Natural killer cell (primary cell): ENCODE measurements at regions not wholly inside any gene's neighbourhood (a gene's known extent, or its start where the extent isn't known, plus 50 kb on each side); places are given as distances from the start of the nearest gene placed in this dataset.

ENCODE experiments used
- ATAC-seq, 3 donors: fragments of 150-1000 bp in 2 of 3; fragments of 200-7000 bp in 1 of 3; cut with Tn5 transposase; 1 replicate in 1 of 3; 2 replicates in 2 of 3; pipeline ENCODE4 v1.10.0; 2021; ENCODE audit warnings: mild to moderate bottlenecking in 2 of 3, moderate library complexity in 2 of 3
- DNase-seq, 2 donors: peaks; one replicate each; pipeline versions ENCODE4 v3.0.0 to v3.0.0-alpha.2; 2013 to 2021; ENCODE audit warnings: mixed read lengths in 1 of 2
- H3K27ac ChIP-seq: one replicate; pipeline ENCODE4 v1.5.1; 2013; ENCODE audit warnings: mild to moderate bottlenecking, low read length
- H3K27me3 ChIP-seq: one replicate; pipeline ENCODE4 v1.6.1; 2013; ENCODE audit warnings: low read length; ENCODE audit not compliant: control insufficient read depth, insufficient read depth
- H3K36me3 ChIP-seq: one replicate; pipeline ENCODE4 v1.6.1; 2013; ENCODE audit warnings: low read length; ENCODE audit not compliant: control insufficient read depth, insufficient read depth
- H3K4me1 ChIP-seq: one replicate; pipeline ENCODE4 v1.6.1; 2013; ENCODE audit warnings: low read length; ENCODE audit not compliant: control insufficient read depth, insufficient read depth
- H3K4me3 ChIP-seq: one replicate; pipeline ENCODE4 v1.5.1; 2013; ENCODE audit warnings: low read length
- H3K9me3 ChIP-seq: one replicate; pipeline ENCODE4 v1.6.1; 2013; ENCODE audit warnings: low read length; ENCODE audit not compliant: control insufficient read depth, insufficient read depth
- H3K27ac Mint-ChIP-seq, 2 donors: one replicate each; pipeline ENCODE4 v1.8.0; 2022; ENCODE audit warnings: mild to moderate bottlenecking in 2 of 2, mixed read lengths in 2 of 2, moderate library complexity in 1 of 2
- H3K27me3 Mint-ChIP-seq, 2 donors: one replicate each; pipeline ENCODE4 v1.8.0; 2022; ENCODE audit warnings: low read depth in 2 of 2, mixed read lengths in 2 of 2
- H3K36me3 Mint-ChIP-seq: one replicate; pipeline ENCODE4 v1.8.0; 2022; ENCODE audit warnings: mixed read lengths
- H3K4me1 Mint-ChIP-seq, 2 donors: one replicate each; pipeline ENCODE4 v1.8.0; 2022; ENCODE audit warnings: mixed read lengths in 2 of 2
- H3K4me3 Mint-ChIP-seq: one replicate; pipeline ENCODE4 v1.8.0; 2022; ENCODE audit warnings: mild to moderate bottlenecking, moderate library complexity, mixed read lengths
- H3K9me3 Mint-ChIP-seq, 2 donors: one replicate each; pipeline ENCODE4 v1.8.0; 2022; ENCODE audit warnings: mixed read lengths in 2 of 2
- CTCF ChIP-seq: fragments of 200-600 bp; IDR thresholded peaks from one replicate; pipeline ENCODE4 v1.8.0; 2022; ENCODE audit warnings: antibody characterized with exemption
- WGBS: methylation state at CpG from one replicate; pipeline ENCODE4 v1.1.7; 2013; ENCODE audit warnings: missing lambda C conversion rate; ENCODE audit not compliant: insufficient coverage; 5-methylcytosine and 5-hydroxymethylcytosine counted together
- intact Hi-C: fragments of 100-400 bp; cut with micrococcal nuclease; formaldehyde crosslinking; loops from one replicate; pipeline ENCODE4 v1.14.2; 2022

- H3K36me3 Mint-ChIP-seq: no peaks in the 10 kb centered on the region
Observed at GRCh38 chr13:73901324-73902068, 232.7 kb downstream of the KLF12 start.

GRCh38 chr13:73900591-73900990 is 233.6 kb downstream of the KLF12 start:
- no peak for TF ChIP-seq CTCF
- 73% methylated on average over 2 of the region's 2 CpGs for WGBS
- H3K4me1 ChIP-seq: no peaks in the 10 kb centered on the region
- no peak for ATAC-seq
- intact Hi-C loops: no loop called here
- no peaks in the 10 kb centered on the region for H3K27me3 ChIP-seq
- peak overlapping the region in 1 of 2 donors; percentile 0 for H3K27ac Mint-ChIP-seq
- peaks cover 41 to 42% of the 10 kb centered on the region in 2 donors for H3K4me1 Mint-ChIP-seq
- DNase-seq: no peak
- H3K9me3 Mint-ChIP-seq: no peaks in the 10 kb centered on the region
- H3K27ac ChIP-seq: no peak overlapping the region
- H3K36me3 Mint-ChIP-seq: no peaks in the 10 kb centered on the region
- no peaks in the 10 kb centered on the region for H3K9me3 ChIP-seq
- H3K27me3 Mint-ChIP-seq: no peaks in the 10 kb centered on the region
- H3K4me3 ChIP-seq: no peak overlapping the region
- H3K36me3 ChIP-seq: no peaks in the 10 kb centered on the region
- no peak overlapping the region for H3K4me3 Mint-ChIP-seq

More at GRCh38 chr13:73901324-73902068, 232.7 kb downstream of the KLF12 start:
- Mint-ChIP-seq H3K4me1 (peaks cover 40 to 41% of the 10 kb centered on the region in 2 donors), H3K9me3 (no peaks in the 10 kb centered on the region), H3K27ac (peak overlapping the region in 1 of 2 donors; percentile 51), H3K27me3 (no peaks in the 10 kb centered on the region), H3K4me3 (no peak overlapping the region)
- ATAC-seq: no peak
- WGBS: no CpG with 5 or more reads among the region's 1 CpG
- no peaks in the 10 kb centered on the region for H3K9me3 ChIP-seq
- intact Hi-C loops: no loop called here
- no peaks in the 10 kb centered on the region for H3K4me1 ChIP-seq
- no peak for DNase-seq
- no peak overlapping the region for H3K4me3 ChIP-seq
- H3K27ac ChIP-seq: no peak overlapping the region
- TF ChIP-seq CTCF: no peak
- no peaks in the 10 kb centered on the region for H3K27me3 ChIP-seq
- no peaks in the 10 kb centered on the region for H3K36me3 ChIP-seq

- intact Hi-C loops: no loop called here
- no peak overlapping the region for H3K27ac ChIP-seq
- H3K4me3 ChIP-seq: no peak overlapping the region
- Mint-ChIP-seq H3K27me3 (no peaks in the 10 kb centered on the region), H3K4me1 (peaks cover 53 to 55% of the 10 kb centered on the region in 2 donors), H3K27ac (peak overlapping the region in 1 of 2 donors; percentile 0), H3K36me3 (no peaks in the 10 kb centered on the region), H3K4me3 (no peak overlapping the region), H3K9me3 (no peaks in the 10 kb centered on the region)
- H3K4me1 ChIP-seq: no peaks in the 10 kb centered on the region
- H3K36me3 ChIP-seq: no peaks in the 10 kb centered on the region
- no peaks in the 10 kb centered on the region for H3K9me3 ChIP-seq
- H3K27me3 ChIP-seq: no peaks in the 10 kb centered on the region
- no CpG with 5 or more reads among the region's 2 CpGs for WGBS
- TF ChIP-seq CTCF: no peak
- DNase-seq: no peak
- no peak for ATAC-seq
Observed at GRCh38 chr13:73898899-73899298, 235.3 kb downstream of the KLF12 start.

- H3K9me3 Mint-ChIP-seq: no peaks in the 10 kb centered on the region
- no peak for ATAC-seq
- peaks cover 55 to 57% of the 10 kb centered on the region in 2 donors for H3K4me1 Mint-ChIP-seq
- no peak overlapping the region for H3K4me3 Mint-ChIP-seq
- Histone ChIP-seq H3K27ac (no peak overlapping the region), H3K4me1 (no peaks in the 10 kb centered on the region), H3K9me3 (no peaks in the 10 kb centered on the region), H3K4me3 (no peak overlapping the region), H3K36me3 (no peaks in the 10 kb centered on the region), H3K27me3 (no peaks in the 10 kb centered on the region)
- no peak for DNase-seq
- no peaks in the 10 kb centered on the region for H3K27me3 Mint-ChIP-seq
- no CpG with 5 or more reads among the region's 1 CpG for WGBS
- intact Hi-C loops: no loop called here
- no peaks in the 10 kb centered on the region for H3K36me3 Mint-ChIP-seq
- no peak for TF ChIP-seq CTCF
- H3K27ac Mint-ChIP-seq: peak overlapping the region; percentile 0 to 9
Observed at GRCh38 chr13:73898276-73898675, 235.9 kb downstream of the KLF12 start.
